ENCODE measurements at regions not wholly inside any gene's neighbourhood (a gene's known extent, or its start where the extent isn't known, plus 50 kb on each side); places are given as distances from the start of the nearest gene placed in this dataset.
"Not testable (repeated sequence)": the region's sequence is repeated elsewhere in the genome, so short reads cannot be mapped to it uniquely, and the experiment has no call there.

DNA sequence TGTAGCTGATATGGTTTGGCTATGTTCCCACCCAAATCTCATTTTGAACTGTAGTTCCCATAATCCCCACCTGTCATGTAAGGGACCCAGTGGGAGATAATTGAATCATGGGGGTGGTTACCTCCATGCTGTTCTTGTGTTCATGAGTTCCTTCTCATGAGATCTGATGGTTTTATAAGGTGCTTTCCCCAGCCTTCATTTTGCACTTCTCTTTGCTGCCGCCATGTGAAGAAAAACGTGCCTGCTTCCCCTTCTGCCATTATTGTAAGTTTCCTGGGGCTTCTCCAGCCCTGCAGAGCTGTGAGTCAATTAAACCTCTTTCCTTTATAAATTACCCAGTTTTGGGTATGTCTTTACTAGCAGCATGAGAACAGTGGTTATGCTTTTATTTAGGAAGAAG, 741.6 kb upstream of the GJE1 start:
- H3K9ac ChIP-seq (ENCODE audit: insufficient read depth in 1 of 2, low read depth in 2 of 2, low read length in 2 of 2); in situ Hi-C loops (cut with MboI); H4K20me1 ChIP-seq (replicated peaks; ENCODE audit: control insufficient read depth, insufficient read depth, low read length); H3K4me2 ChIP-seq (ENCODE audit: insufficient read depth, low read length); CTCF ChIA-PET (ENCODE audit: low intra/inter-chr PET ratio); H3K9me1 ChIP-seq (ENCODE audit: control insufficient read depth, insufficient read depth, low read length); H3K36me3 ChIP-seq (ENCODE audit: control insufficient read depth, insufficient read depth, low read length); BruUV-seq (replicated peaks); POLR2A ChIA-PET; FAIRE-seq; H3K9me3 ChIP-seq (replicated peaks; ENCODE audit: control insufficient read depth, insufficient read depth, low read depth, low read length); H3K79me2 ChIP-seq (ENCODE audit: control insufficient read depth, insufficient read depth, low read length); H2AFZ ChIP-seq (ENCODE audit: low read depth, low read length); H3K4me1 ChIP-seq (replicated peaks in 1 of 2; ENCODE audit: control insufficient read depth in 2 of 2, insufficient read depth in 2 of 2, low read length in 2 of 2); DNase-seq (ENCODE audit: extremely low read depth in 1 of 4, low spot score in 3 of 4); H3K4me3 ChIP-seq; ATAC-seq; H3K27me3 ChIP-seq (ENCODE audit: control insufficient read depth in 2 of 2, insufficient read depth in 2 of 2, low read length in 2 of 2); H3K27ac ChIP-seq (ENCODE audit: extremely low read depth, low read depth, low read length); intact Hi-C loops (cut with micrococcal nuclease): not testable (repeated sequence)
- 4% methylated on average over 2 of the region's 2 CpGs for WGBS (ENCODE audit: insufficient coverage, low coverage, missing lambda C conversion rate)

DNA sequence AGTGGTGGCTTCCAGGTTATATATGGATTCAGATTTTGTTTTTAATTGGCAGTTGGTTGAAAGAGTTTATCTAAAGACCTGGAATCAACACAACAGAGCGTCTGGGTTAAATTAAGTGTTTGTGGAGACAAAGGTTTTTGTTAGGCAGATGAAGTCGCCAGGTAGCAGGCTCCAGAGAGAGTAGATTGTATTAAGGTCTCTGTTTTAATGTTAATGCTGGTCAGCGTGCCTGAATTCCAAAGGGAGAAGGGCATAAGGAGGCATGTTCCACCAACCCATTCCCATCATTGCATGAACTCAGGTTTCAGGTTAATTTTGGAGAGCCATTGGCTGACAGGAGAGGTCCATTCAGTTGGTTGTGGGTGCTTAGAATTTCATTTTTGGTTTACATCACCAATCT, 744.1 kb upstream of the GJE1 start:
- no peaks in the 10 kb centered on the region for H4K20me1 ChIP-seq (replicated peaks; ENCODE audit: control insufficient read depth, insufficient read depth, low read length)
- CTCF ChIA-PET (ENCODE audit: low intra/inter-chr PET ratio), result no interaction called here
- H3K4me2 ChIP-seq (ENCODE audit: insufficient read depth, low read length), result no peak overlapping the region
- FAIRE-seq (no peak), DNase-seq (ENCODE audit: extremely low read depth in 1 of 4, low spot score in 3 of 4) (no peak), ATAC-seq (no peak)
- intact Hi-C loops (cut with micrococcal nuclease) (no loop called here), in situ Hi-C loops (cut with MboI) (no loop called here)
- H3K4me3 ChIP-seq, result no peak overlapping the region
- no peaks in the 10 kb centered on the region for H3K4me1 ChIP-seq (replicated peaks in 1 of 2; ENCODE audit: control insufficient read depth in 2 of 2, insufficient read depth in 2 of 2, low read length in 2 of 2)
- TF ChIP-seq MAZ (CRISPR knock-in tag; conservative IDR thresholded peaks at IDR 0.05 in 1 of 2, IDR thresholded peaks at IDR 0.05 in 1 of 2), result no peak
- TF ChIP-seq ZC3H8 (IDR thresholded peaks at IDR 0.05), result no peak
- no peak for TF ChIP-seq ARID2 (IDR thresholded peaks at IDR 0.05)
- TF ChIP-seq NFE2 (IDR thresholded peaks at IDR 0.05; ENCODE audit: low read depth), result no peak
- TF ChIP-seq ZZZ3 (IDR thresholded peaks at IDR 0.05), result no peak
- no peak for TF ChIP-seq FOXJ2 (tag; IDR thresholded peaks at IDR 0.05)
- POLR2A ChIA-PET, result no interaction called here
- H3K9me3 ChIP-seq (replicated peaks; ENCODE audit: control insufficient read depth, insufficient read depth, low read depth, low read length), result no peaks in the 10 kb centered on the region; the same call in 1 of the 2 replicates
- 0% methylated on average over 3 of the region's 3 CpGs for WGBS (ENCODE audit: insufficient coverage, low coverage, missing lambda C conversion rate)
- H2AFZ ChIP-seq (ENCODE audit: low read depth, low read length), result no peak overlapping the region
- H3K27ac ChIP-seq (ENCODE audit: extremely low read depth, low read depth, low read length), result no peak overlapping the region
- no peaks in the 10 kb centered on the region for H3K27me3 ChIP-seq (ENCODE audit: control insufficient read depth in 2 of 2, insufficient read depth in 2 of 2, low read length in 2 of 2)
- H3K9me1 ChIP-seq (ENCODE audit: control insufficient read depth, insufficient read depth, low read length), result no peaks in the 10 kb centered on the region
- no peaks in the 10 kb centered on the region for H3K79me2 ChIP-seq (ENCODE audit: control insufficient read depth, insufficient read depth, low read length)
- no peaks in the 10 kb centered on the region for H3K36me3 ChIP-seq (ENCODE audit: control insufficient read depth, insufficient read depth, low read length)
- no peak overlapping the region for H3K9ac ChIP-seq (ENCODE audit: insufficient read depth in 1 of 2, low read depth in 2 of 2, low read length in 2 of 2)
- no TSS peak for BruUV-seq (replicated peaks)

Measured in K562 (cell line).